Superior temporal gyrus (tissue), 1 donor: ENCODE measurements at regions not wholly inside any gene's neighbourhood (a gene's known extent, or its start where the extent isn't known, plus 50 kb on each side); places are given as distances from the start of the nearest gene placed in this dataset.

ENCODE experiments used
- DNase-seq: peaks from one replicate; pipeline ENCODE4 v3.0.0-alpha.2; 2016; ENCODE audit errors: extremely low spot score

DNA sequence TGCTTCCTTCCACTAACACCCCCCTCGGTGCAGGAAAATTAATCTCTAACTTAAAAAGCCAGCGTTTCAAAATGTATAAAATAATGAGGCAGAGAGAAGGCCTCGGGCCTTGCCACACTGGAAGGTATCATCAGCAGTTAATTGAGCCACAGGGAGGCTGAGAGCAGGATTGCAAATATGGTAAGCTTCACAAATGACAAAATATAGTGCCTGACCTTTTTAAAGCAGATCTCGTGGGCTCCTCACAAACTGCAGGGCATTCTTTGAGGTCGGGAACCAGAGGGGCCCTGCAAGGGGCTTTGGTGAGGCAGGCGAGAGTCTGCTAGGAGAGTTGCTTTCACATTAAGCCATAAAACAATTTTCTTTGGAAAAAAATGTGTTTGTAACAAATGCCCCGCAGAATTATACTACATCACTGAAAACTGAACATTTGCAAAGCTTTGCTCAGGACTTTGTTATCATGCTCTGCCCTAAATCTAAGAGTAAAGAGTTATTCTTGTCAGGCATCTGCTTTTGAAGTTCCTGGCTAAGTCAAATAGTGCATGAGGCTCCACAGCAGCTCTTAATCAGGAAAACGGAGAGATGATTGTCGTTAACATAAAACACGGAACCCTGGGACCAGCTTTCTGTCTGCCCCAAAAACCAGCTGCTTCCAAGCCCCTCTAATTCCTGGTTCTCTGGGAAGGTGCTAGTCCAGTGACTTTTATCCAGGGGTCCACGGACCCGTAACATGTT is 61.4 kb upstream of the SYT13 start:
- DNase-seq: no peak

DNA sequence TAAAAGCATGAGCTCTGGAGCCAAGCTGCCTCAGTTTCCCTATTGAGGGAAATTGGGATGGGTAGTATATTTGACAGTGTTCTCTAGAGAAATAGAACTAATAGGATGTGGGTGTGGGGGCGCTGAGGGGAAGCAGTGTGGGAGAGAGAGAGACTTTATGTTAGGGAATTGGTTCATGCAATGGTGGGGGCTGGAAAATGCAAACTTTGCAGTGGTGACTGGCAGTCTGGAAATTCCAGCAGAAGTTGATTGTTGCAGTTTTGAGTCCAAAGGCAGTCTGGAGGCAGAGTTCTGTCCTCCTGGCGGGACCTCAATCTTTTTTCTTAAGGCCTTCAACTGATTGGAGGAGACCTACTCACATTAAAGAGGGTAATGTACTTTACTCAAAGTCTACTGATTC is 59.4 kb upstream of the SYT13 start:
- no peak for DNase-seq

DNA sequence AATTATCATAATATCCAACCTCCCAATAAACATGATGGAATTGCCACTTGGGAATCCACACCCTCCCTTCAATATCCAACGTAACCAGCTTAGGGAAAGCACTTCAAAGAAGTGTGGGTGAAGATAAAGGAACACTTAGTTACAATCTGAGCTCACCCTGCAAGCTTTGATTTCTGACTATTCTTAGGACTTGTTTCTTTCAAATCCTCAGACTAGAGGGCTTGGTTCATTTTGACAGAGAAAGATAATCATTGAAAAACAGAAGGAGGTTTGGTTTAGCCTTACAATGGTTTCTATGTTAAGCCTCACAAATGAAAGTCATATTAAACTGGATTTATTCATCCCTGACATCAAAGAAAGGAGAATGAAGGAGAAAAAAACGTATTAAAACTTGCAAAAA is 57.9 kb upstream of the SYT13 start:
- DNase-seq: no peak

DNA sequence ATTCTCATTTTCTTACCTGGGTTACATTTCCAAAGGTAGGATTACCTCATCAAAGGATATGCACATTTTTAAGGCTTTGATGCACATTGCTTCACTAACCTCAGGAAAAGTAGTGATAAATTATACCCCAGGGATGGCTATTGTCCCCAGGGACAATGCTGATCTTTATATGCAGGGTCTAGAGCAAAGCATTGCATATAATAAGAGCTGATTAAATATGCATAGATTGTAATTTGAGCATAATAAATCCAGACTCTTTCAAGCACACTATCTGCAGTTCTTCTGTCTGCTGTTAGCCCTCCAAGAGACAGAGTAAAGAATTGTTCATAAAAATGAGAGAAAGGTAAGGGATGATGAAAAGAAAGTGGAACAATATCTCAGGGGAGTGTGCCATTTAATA is 57.3 kb upstream of the SYT13 start:
- no peak for DNase-seq

DNA sequence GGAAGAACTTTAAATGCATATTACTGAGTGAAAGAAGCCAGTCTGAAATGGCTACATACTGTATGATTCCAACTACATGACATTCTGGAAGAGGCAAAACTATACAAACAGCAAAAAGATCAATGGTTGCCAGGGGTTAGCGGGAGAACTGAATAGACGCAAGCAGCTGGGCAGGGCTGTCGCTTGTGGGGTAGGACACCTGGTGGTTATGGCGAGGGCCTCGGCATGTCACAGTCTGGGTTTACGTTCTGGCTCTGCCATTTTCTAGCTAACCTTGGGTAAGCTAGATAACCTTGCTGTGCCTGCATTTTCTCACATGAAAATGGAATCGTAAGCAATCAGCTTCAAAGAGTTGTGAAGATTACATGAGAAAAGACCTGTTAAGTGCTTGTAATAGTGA is 55.2 kb upstream of the SYT13 start:
- no peak for DNase-seq

DNA sequence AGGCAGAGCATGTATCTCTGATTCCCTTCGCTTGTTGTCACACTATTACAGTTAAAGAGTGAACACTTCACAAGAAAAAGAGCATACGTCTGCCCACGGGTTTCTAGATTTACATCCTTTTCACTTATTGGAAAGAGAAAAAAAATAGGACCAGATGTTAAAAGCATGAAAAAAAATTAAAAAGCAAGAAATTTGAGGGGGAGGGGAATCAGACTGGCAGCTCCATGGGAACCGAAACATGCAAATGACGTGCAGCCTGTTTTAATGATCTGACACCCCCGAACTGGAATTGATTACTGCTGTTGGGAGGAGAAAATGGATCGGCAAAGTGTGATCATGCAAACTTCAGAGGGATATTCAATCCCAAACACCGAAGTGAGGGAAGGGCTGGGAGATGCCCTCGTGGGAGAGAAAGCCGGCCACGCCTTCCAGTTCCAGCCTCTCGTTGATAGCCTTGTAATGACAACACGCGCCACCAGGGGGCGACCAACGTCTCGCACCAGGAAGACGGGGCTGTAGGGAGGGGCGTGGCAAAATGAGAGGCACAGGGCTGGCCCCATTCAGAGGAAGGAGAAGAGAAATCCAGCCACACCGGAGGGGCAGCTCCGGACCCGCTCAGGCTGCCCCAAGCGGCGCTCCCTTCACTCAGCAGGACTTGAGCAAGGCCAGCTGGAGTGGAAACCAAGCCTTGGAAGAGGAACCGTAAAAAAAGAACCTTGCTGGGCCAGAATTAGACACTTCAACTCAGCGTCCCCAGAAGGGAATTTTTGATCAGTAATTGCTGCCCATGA is 53.8 kb upstream of the SYT13 start:
- peak; percentile 88 for DNase-seq

DNA sequence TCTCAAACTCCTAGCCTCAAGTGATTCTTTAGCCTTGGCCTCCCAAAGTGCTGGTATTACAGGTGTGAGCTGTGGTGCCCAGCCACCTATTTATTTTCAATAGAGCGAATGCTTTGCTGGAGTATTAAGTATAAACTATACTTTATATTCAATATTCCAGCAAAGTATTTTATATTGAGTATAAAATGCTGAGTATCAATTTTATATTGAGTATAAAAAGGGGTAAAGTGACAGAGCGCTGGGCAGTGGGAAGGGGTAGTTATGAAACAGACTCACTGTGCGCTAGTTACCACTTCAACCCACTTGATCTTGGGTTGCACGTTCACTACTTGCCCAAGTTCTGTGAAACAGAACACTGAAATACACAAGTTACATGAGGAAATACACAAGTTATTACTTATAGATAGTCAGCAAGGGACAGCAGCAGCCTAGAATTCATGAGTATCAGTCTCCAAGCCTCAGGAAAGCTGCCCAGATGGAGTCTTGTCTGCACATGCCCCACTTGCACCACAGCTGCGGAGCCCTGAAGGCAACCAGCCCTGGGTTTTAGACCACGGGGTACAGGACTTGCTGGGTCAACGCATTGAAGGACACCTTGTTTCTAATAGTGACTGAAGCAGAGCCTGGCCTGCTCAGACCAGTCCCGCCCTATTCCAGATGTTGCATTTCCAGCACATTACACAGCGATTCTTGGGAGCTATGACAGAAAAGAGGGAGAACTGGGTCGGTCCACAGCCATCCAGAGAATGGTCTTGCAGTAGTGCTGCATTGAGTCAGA is 51.6 kb upstream of the SYT13 start:
- no peak for DNase-seq

DNA sequence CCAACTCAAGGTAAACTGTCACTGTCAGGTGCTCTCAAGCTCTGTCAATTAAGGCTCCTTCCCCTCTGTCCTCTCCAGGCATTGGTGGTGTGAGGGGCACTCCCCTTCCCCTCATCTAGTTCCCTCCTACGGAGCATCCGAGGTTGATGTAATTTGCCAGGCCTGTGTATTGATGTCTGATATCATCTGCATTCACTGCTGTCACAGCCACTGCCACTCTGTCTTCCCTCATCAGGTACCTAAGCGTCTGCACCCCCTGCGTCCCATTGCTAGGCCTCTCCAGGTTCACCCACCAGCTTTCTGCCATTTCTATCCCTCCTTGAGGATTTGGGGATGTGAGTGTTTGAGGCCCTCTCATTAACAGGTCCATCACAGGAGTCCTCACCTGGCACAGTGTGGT is 50.0 kb upstream of the SYT13 start:
- DNase-seq: no peak
